Activated CD8-positive, alpha-beta T cell treated with anti-CD3 and anti-CD28 coated beads, Interleukin-2, amount 10 ng/mL, durations not matched to agents 7 days and 5 days (primary cell): ENCODE measurements at regions not wholly inside any gene's neighbourhood (a gene's known extent, or its start where the extent isn't known, plus 50 kb on each side); places are given as distances from the start of the nearest gene placed in this dataset.

Experiments used
- ATAC-seq: fragments of 150-1000 bp; cut with Tn5 transposase; one replicate; pipeline ENCODE4 v1.10.0; 2021; ENCODE audit warnings: moderate library complexity
- CTCF ChIA-PET: fragments of 350-600 bp; sonication (Branson Sonifier 250); formaldehyde crosslinking; loops from one replicate; lab custom pipeline; 2021; ENCODE audit warnings: antibody characterized with exemption; lab: Charles Lee
- POLR2A ChIA-PET: fragments of 350-600 bp; sonication (Branson Sonifier 250); formaldehyde crosslinking; loops from one replicate; lab custom pipeline; 2021; ENCODE audit warnings: antibody characterized with exemption; lab: Charles Lee
- DNase-seq: peaks from one replicate; pipeline ENCODE4 v3.0.0-alpha.2; 2020
- H3K27ac Mint-ChIP-seq: one replicate; pipeline ENCODE4 v1.8.0; 2021; ENCODE audit warnings: mild to moderate bottlenecking, mixed read lengths
- H3K27me3 Mint-ChIP-seq: one replicate; pipeline ENCODE4 v1.8.0; 2021; ENCODE audit warnings: low read depth, mixed read lengths
- H3K36me3 Mint-ChIP-seq: one replicate; pipeline ENCODE4 v1.8.0; 2021; ENCODE audit warnings: low read depth, mixed read lengths
- H3K4me1 Mint-ChIP-seq: one replicate; pipeline ENCODE4 v1.8.0; 2021; ENCODE audit warnings: low read depth, mixed read lengths
- H3K4me3 Mint-ChIP-seq: one replicate; pipeline ENCODE4 v1.8.0; 2021; ENCODE audit warnings: mild to moderate bottlenecking, mixed read lengths
- H3K9me3 Mint-ChIP-seq: one replicate; pipeline ENCODE4 v1.8.0; 2022; ENCODE audit warnings: mixed read lengths; ENCODE audit not compliant: insufficient read depth

DNA sequence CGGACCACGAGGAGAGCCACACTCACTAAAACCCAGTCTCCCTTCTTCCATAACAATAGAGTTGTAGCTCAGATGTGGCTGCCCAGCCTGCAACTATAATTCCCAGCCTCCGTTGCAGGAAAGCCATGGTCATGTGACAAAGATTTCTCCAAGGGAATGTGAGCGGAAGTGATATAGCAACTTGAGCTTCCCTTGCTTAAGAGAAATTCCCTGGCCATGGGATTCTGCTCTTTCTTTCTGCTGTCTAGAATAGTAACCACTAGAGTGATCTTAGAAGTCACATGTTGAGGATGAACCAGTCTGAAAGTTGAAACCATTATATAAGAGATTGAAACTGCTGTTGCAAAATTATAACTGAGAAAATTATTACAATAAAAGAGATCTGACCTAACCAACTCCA lies 86.4 kb upstream of the MED14 start:
- no peak overlapping the region for H3K27ac Mint-ChIP-seq

DNA sequence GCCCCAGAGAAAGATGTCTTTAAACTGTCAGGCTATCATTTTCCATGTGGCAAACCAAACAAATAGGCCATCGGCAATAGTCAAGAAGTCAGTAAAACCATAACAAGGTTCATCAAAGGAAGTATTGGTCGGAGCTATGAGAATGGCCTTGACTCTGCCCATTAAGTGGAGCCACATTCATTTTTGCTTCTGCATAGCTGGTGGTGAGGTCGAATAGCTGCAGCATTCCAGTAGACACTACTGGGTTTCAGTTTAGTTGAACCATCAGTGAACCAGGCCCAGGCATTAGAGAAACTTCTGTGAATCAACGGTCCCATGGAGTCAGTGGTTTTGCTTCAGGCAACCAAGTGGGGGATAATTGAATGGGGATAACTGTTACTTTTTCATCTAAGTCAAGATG lies 92.0 kb upstream of the MED14 start:
- CTCF ChIA-PET: no interaction called here

More for the DNA sequence above, 86.4 kb upstream of the MED14 start:
- ATAC-seq (no peak), DNase-seq (no peak)
- no peaks in the 10 kb centered on the region for H3K9me3 Mint-ChIP-seq
- CTCF ChIA-PET: no interaction called here
- no peaks in the 10 kb centered on the region for H3K36me3 Mint-ChIP-seq
- no peaks in the 10 kb centered on the region for H3K27me3 Mint-ChIP-seq
- POLR2A ChIA-PET: no interaction called here
- no peaks in the 10 kb centered on the region for H3K4me1 Mint-ChIP-seq
- no peak overlapping the region for H3K4me3 Mint-ChIP-seq

DNA sequence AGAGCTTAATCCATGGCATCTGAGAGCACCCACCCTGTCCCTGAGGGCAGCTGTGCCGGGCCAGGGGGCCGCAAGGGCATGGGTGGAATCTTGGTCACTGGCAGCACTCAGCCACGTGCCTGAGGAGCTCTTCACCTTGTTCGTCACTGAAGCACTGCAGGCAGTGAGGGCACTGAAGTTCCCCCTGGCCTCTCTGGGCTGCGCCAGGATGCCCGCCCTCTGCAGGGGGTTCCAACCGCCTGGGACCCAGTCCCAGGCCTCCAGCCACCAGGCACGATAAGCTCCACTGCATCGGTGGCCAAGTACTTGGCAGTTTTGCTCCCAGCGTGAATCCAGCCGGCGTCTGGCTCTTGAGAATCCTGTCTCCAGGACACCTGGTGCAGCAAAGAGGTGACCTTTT lies 96.4 kb upstream of the MED14 start:
- no peaks in the 10 kb centered on the region for H3K9me3 Mint-ChIP-seq
- no peaks in the 10 kb centered on the region for H3K4me1 Mint-ChIP-seq
- POLR2A ChIA-PET: no interaction called here
- no peaks in the 10 kb centered on the region for H3K36me3 Mint-ChIP-seq
- CTCF ChIA-PET: no interaction called here
- H3K27me3 Mint-ChIP-seq: peaks cover 3% of the 10 kb centered on the region
- H3K27ac Mint-ChIP-seq: no peak overlapping the region
- DNase-seq (no peak), ATAC-seq (no peak)
- no peak overlapping the region for H3K4me3 Mint-ChIP-seq

More for the DNA sequence above, 92.0 kb upstream of the MED14 start:
- no peak for DNase-seq
- Mint-ChIP-seq H3K4me1 (no peaks in the 10 kb centered on the region), H3K9me3 (no peaks in the 10 kb centered on the region), H3K36me3 (no peaks in the 10 kb centered on the region), H3K4me3 (no peak overlapping the region), H3K27me3 (no peaks in the 10 kb centered on the region), H3K27ac (no peak overlapping the region)
- no peak for ATAC-seq
- POLR2A ChIA-PET: no interaction called here

DNA sequence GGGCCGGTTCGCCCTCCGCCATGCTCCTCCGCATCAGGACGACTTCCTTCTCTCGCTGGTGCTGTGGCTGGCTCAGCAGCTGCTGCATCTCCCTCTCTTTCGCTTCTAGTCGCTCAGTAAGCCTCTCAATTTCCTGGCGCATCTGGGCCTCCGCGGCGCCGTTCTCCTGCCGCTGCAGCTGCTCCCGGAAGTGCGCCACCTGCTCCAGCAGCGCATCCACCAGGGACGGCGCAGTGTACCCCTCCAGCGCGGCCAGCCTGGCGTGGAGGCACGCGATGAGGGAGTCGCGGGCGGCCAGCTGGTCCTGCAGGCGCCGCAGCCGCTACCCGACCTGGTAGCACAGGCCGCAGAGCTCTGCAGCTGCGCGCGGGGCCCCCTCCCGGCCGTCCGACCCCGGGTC lies 97.4 kb upstream of the MED14 start:
- Mint-ChIP-seq H3K9me3 (no peaks in the 10 kb centered on the region), H3K27me3 (peaks cover 3% of the 10 kb centered on the region), H3K4me1 (no peaks in the 10 kb centered on the region), H3K27ac (no peak overlapping the region), H3K36me3 (no peaks in the 10 kb centered on the region), H3K4me3 (no peak overlapping the region)
- ChIA-PET POLR2A (no interaction called here), CTCF (no interaction called here)
- no peak for ATAC-seq
- no peak for DNase-seq

DNA sequence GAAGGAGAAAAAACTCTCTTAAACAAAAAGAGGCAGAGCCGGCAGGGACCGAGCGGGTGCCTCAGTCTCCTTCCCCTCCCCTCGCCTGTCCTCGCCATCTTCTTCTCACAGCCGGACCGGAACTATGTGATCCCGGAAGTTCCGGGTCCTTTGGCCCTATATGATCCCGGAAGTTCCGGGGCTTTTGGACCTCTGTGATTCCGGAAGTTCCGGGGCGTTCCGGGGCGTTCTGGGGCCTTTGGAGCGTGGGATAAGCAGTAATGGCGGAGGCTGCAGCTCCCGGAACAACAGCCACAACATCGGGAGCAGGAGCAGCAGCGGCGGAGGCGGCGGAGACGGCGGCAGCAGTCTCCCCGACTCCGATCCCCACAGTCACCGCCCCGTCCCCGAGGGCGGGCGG lies 98.9 kb upstream of the MED14 start:
- Mint-ChIP-seq H3K9me3 (no peaks in the 10 kb centered on the region), H3K4me3 (no peak overlapping the region), H3K4me1 (no peaks in the 10 kb centered on the region), H3K36me3 (no peaks in the 10 kb centered on the region), H3K27ac (no peak overlapping the region), H3K27me3 (peaks cover 3% of the 10 kb centered on the region)
- no peak for DNase-seq
- ATAC-seq: no peak
- ChIA-PET CTCF (no interaction called here), POLR2A (no interaction called here)

DNA sequence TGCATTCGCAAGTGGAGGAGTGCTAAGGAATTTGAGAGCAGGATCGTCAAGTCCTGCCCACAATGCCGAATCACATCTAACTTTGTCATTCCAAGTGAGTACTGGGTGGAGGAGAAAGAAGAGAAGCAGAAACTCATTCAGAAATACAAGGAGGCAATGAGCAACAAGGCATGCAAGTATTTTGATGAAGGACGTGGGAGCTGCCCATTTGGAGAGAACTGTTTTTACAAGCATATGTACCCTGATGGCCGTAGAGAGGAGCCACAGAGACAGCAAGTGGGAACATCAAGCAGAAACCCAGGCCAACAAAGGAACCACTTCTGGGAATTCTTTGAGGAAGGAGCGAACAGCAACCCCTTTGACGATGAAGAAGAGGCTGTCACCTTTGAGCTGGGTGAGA lies 100.2 kb upstream of the MED14 start:
- Mint-ChIP-seq H3K9me3 (no peaks in the 10 kb centered on the region), H3K27me3 (peaks cover 3% of the 10 kb centered on the region), H3K4me3 (no peak overlapping the region), H3K4me1 (no peaks in the 10 kb centered on the region), H3K27ac (no peak overlapping the region), H3K36me3 (no peaks in the 10 kb centered on the region)
- ChIA-PET CTCF (no interaction called here), POLR2A (no interaction called here)
- no peak for ATAC-seq
- DNase-seq: no peak

DNA sequence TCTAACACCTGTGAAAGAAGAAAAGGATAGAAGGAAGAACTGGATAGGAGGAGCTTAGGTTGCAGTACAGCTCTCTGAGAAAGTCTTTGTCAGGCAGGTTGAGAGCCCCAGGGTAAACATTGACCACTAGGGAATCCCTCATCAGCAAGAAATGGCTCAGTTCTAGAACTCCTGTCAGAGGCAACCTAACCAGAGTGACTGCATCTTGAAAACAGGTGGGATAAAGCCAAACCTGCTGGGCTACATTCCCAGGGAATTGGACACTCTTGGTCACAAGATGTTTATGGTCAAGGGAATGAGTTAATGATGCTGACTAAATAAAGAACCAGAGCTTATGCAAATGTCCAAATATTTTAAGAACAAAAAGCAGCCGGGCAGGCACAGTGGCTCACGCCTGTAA lies 108.3 kb upstream of the MED14 start:
- H3K27ac Mint-ChIP-seq: no peak overlapping the region
- no peaks in the 10 kb centered on the region for H3K4me1 Mint-ChIP-seq
- no peak for DNase-seq
- no peaks in the 10 kb centered on the region for H3K27me3 Mint-ChIP-seq
- peaks cover 4% of the 10 kb centered on the region for H3K9me3 Mint-ChIP-seq
- CTCF ChIA-PET: no interaction called here
- H3K36me3 Mint-ChIP-seq: peaks cover 2% of the 10 kb centered on the region
- ATAC-seq: no peak
- POLR2A ChIA-PET: no interaction called here
- H3K4me3 Mint-ChIP-seq: no peak overlapping the region

DNA sequence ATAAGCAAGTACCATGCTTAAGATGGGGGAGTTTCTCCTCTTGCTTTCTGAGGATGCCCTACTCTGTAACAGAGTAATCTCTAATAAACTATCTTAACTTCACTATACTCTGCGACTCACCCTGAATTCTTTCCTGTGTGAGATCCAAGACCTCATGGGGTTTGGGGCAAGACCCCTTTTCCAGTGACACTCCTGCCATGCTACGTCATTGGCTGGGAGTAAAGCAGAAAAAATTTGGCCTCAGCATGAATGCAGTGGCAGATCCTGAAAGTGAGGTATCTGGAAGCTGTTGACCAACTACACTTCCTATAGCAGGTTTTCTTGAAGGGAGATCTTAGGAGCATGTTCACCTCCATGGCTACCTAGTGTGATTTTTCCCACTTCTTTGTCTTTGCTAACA lies 109.1 kb upstream of the MED14 start:
- Mint-ChIP-seq H3K36me3 (peaks cover 2% of the 10 kb centered on the region), H3K9me3 (peaks cover 4% of the 10 kb centered on the region), H3K4me3 (no peak overlapping the region), H3K27me3 (no peaks in the 10 kb centered on the region), H3K27ac (no peak overlapping the region), H3K4me1 (no peaks in the 10 kb centered on the region)
- POLR2A ChIA-PET: no interaction called here
- DNase-seq: no peak
- CTCF ChIA-PET: no interaction called here
- ATAC-seq: no peak

DNA sequence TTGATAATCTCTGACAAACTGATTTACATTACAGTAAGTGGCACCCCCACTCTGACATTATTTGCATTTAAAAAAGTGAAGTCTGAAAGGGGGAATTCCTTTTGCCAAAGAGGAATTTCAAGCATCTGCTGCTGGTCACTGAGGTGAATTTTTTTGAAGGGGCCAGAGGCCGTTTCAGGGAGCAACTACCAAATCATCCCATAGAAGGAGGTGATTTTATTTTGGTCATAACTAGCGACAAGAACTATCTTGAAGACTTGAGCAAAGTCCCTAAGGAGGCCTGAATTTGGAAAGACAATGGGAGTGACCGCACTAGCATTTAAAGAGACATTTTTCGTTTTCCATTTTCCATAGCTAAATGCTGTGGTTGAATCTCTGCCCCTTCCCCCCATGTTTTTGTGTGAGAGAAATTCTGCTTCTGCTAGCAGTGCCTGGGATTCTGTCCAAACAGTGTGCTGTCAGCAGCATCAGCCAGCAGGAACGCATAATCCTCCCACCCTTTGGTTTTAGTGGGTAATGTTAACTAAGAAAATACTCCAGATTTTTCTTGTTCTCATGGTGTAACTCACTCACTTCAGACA lies 110.1 kb upstream of the MED14 start:
- Mint-ChIP-seq H3K4me1 (no peaks in the 10 kb centered on the region), H3K9me3 (peaks cover 4% of the 10 kb centered on the region), H3K4me3 (no peak overlapping the region), H3K27ac (no peak overlapping the region), H3K36me3 (peaks cover 2% of the 10 kb centered on the region), H3K27me3 (no peaks in the 10 kb centered on the region)
- CTCF ChIA-PET: no interaction called here
- POLR2A ChIA-PET: no interaction called here
- DNase-seq: no peak
- no peak for ATAC-seq

DNA sequence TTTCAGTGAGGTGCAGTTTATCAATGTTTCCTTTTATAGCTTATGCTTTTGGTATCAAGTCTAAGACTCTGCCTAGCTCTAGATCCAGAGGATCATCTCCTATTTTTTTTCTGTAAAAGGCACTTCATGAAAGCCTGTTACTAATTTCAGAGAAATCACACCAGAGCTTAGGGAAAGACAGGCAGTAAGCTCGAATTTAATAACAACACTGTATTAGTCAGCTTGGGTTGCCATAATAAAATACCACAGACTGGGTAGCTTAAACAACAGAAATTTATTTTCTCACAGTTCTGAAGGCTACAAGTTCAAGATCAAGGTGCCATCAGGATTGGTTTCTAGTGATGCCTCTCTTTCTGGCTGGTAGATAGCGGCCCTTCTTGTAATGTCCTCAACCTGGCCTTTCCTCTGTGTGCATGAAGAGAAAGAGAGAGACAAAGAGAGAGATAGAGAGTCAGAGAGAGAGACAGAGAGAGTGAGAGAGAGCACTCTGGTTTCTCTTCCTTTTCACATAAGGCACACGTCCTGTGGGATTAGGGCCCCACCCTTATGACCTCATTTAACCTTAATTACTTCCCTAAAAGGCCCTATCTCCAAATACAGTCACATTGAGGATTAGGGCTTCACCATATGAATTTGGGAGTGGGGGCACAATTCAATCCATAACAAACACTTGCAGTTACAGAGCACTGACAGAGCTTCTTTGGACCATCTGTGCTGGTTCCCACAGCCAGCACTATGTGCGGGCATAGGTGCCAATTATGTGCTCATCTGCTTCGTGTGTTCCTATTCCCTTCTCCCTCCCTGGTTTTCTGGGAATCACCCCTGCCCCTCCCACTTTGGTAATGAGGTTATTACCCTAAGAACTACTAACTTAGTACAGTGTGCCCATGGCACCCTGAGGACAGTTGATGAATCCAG lies 114.8 kb upstream of the MED14 start:
- H3K4me1 Mint-ChIP-seq: peaks cover 5% of the 10 kb centered on the region
- H3K27ac Mint-ChIP-seq: no peak overlapping the region
- no peak for DNase-seq
- H3K9me3 Mint-ChIP-seq: no peaks in the 10 kb centered on the region
- ChIA-PET CTCF (no interaction called here), POLR2A (no interaction called here)
- H3K36me3 Mint-ChIP-seq: no peaks in the 10 kb centered on the region
- ATAC-seq: no peak
- H3K4me3 Mint-ChIP-seq: no peak overlapping the region
- H3K27me3 Mint-ChIP-seq: no peaks in the 10 kb centered on the region

DNA sequence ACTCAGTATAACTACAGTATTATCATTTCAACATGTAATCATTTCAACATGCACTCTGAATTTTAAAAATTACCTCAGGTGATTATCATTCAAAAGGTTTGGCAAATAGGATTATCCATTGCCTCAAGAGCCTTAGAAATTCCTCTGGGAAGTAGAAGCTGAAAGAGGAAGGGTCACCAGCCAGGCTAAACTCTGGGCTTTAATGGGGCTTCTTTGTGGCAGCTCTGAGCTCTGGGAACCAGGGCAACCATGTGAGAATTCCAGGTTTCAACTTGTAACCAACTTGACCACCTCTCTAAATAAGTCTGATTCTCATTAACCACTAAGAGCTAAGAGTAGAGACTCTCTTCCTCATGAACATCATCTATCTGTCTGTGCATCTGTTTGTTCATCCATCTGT lies 117.2 kb upstream of the MED14 start:
- ATAC-seq (no peak), DNase-seq (no peak)
- no peak overlapping the region for H3K27ac Mint-ChIP-seq
- no peaks in the 10 kb centered on the region for H3K27me3 Mint-ChIP-seq
- no peaks in the 10 kb centered on the region for H3K9me3 Mint-ChIP-seq
- CTCF ChIA-PET: no interaction called here
- H3K36me3 Mint-ChIP-seq: no peaks in the 10 kb centered on the region
- peaks cover 5% of the 10 kb centered on the region for H3K4me1 Mint-ChIP-seq
- POLR2A ChIA-PET: no interaction called here
- H3K4me3 Mint-ChIP-seq: no peak overlapping the region

DNA sequence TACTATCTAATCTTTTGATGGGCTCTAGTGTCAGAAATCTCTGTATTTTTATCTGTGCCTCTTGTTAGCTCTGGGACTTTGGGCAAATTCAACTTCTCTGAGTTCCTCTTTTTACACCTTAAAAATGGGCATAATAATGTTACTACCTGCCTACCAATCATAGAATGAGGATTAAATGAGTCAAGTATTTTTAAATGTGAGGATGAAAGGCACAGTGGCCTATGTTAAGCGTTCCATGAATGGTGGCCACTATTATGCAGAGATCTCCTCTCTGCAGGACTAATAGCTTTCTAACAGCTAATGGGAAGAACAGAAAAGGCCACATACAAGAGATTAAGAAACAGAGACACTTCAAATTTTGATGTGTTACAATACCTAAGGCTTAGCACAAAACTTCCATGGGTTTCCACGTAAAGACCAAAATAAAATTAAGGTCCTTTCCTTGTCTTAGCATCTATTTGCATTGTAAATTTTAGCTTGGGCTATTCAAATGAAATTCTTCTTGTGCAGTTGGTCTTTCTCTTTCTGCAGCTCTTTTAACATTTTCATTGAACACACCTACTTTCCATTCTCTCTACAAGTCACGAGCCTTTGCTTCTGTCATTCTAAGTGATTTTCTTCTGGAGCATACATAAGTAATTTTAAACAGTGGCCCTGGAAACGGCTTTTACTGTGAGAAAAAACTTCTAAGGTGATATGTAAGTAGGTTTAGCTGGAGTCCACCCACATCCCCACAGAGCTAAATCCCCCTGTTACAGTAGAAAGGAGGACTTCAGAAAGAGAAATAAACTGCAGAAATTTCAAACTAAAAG lies 117.9 kb upstream of the MED14 start:
- CTCF ChIA-PET: no interaction called here
- ATAC-seq (no peak), DNase-seq (no peak)
- Mint-ChIP-seq H3K9me3 (no peaks in the 10 kb centered on the region), H3K27ac (no peak overlapping the region), H3K4me3 (no peak overlapping the region), H3K4me1 (peaks cover 5% of the 10 kb centered on the region), H3K36me3 (no peaks in the 10 kb centered on the region), H3K27me3 (no peaks in the 10 kb centered on the region)
- POLR2A ChIA-PET: no interaction called here
